ENCODE measurements at regions not wholly inside any gene's neighbourhood (a gene's known extent, or its start where the extent isn't known, plus 50 kb on each side); places are given as distances from the start of the nearest gene placed in this dataset.

GRCh38 chr7:113170591-113170990 lies 52.2 kb upstream of the SMIM30 start:
- TF ChIP-seq CTCF (IDR thresholded peaks at IDR 0.05) (no peak), POLR2A (IDR thresholded peaks at IDR 0.05) (no peak)
